ENCODE measurements at regions not wholly inside any gene's neighbourhood (a gene's known extent, or its start where the extent isn't known, plus 50 kb on each side); places are given as distances from the start of the nearest gene placed in this dataset.

DNA sequence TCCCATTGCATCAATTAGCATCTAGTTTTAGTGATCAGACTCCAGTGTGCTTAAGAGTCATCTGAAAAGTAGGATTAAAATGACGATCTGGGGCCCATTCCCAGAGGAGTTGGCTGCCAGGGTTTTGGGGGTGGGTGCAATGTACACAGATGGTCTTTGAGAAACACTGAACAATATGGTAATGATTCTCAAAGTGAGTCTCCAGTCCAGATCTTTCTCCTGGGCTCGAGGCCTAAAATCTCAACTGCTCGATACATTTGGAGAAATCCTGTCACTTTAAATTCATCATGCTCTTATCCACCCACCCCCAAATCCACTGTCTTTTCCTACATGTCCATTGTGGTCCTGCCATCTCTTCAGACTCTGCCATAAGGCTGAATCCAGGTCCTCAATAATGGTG lies 80.7 kb upstream of the MYLIP start:
- no peak for TF ChIP-seq CTCF (IDR thresholded peaks at IDR 0.05; ENCODE audit: low read depth, low read length)
- TF ChIP-seq EZH2phosphoT487 (IDR thresholded peaks at IDR 0.05; ENCODE audit: low read depth) = no peak
